HepG2 (cell line): ENCODE measurements at regions not wholly inside any gene's neighbourhood (a gene's known extent, or its start where the extent isn't known, plus 50 kb on each side); places are given as distances from the start of the nearest gene placed in this dataset.
"Not testable (repeated sequence)": the region's sequence is repeated elsewhere in the genome, so short reads cannot be mapped to it uniquely, and the experiment has no call there.

Experiments used
- AKNA ChIP-seq: sonication (generic); formaldehyde crosslinking; IDR thresholded peaks from 2 replicates; pipeline ENCODE4 v1.4.0; 2020; ENCODE audit warnings: missing genetic modification reagents, borderline replicate concordance
- CTCF ChIP-seq: sonication (generic); formaldehyde crosslinking; IDR thresholded peaks from 2 replicates; pipeline ENCODE4 v1.5.0; 2020; ENCODE audit warnings: mild to moderate bottlenecking, missing genetic modification reagents, moderate library complexity
- FOXM1 ChIP-seq: sonication (generic); formaldehyde crosslinking; IDR thresholded peaks from 2 replicates; pipeline ENCODE4 v1.5.0; 2020; ENCODE audit warnings: missing genetic modification reagents
- NFE2L1 ChIP-seq: sonication (generic); formaldehyde crosslinking; IDR thresholded peaks from 2 replicates; pipeline ENCODE4 v1.4.0; 2020; ENCODE audit warnings: missing genetic modification reagents, mild to moderate bottlenecking, borderline replicate concordance
- NR1H2 ChIP-seq: sonication (generic); formaldehyde crosslinking; IDR thresholded peaks from 2 replicates; pipeline ENCODE4 v1.8.1; 2022; ENCODE audit warnings: low read depth, missing genetic modification reagents, borderline replicate concordance
- PHF20 ChIP-seq: sonication (generic); formaldehyde crosslinking; IDR thresholded peaks from 2 replicates; pipeline ENCODE4 v1.5.0; 2020; ENCODE audit warnings: mild to moderate bottlenecking, missing genetic modification reagents
- POLR2AphosphoS5 ChIP-seq: IDR thresholded peaks from 2 replicates; pipeline ENCODE4 v1.6.1; 2012; ENCODE audit warnings: low read depth, low read length
- PREB ChIP-seq: sonication (generic); formaldehyde crosslinking; IDR thresholded peaks from 2 replicates; pipeline ENCODE4 v1.4.0; 2020; ENCODE audit warnings: missing genetic modification reagents
- SKI ChIP-seq: fragments of 450-650 bp; IDR thresholded peaks from one replicate; pipeline ENCODE4 v1.6.1; 2018; ENCODE audit warnings: mild to moderate bottlenecking; ENCODE audit not compliant: partially characterized antibody
- ZBTB26 ChIP-seq: IDR thresholded peaks from 2 replicates; pipeline ENCODE4 v1.6.1; 2016; ENCODE audit warnings: missing compliant biosample characterization, missing genetic modification reagents, borderline replicate concordance
- ZNF496 ChIP-seq: sonication (generic); formaldehyde crosslinking; IDR thresholded peaks from 2 replicates; pipeline ENCODE4 v1.8.1; 2023; ENCODE audit warnings: mild to moderate bottlenecking, moderate library complexity, missing genetic modification reagents; ENCODE audit not compliant: insufficient replicate concordance
- ZNF513 ChIP-seq: sonication (generic); formaldehyde crosslinking; conservative IDR thresholded peaks from 2 replicates; pipeline ENCODE4 v1.5.0; 2020; ENCODE audit warnings: missing genetic modification reagents

- TF ChIP-seq AKNA (CRISPR knock-in tag); NFE2L1 (CRISPR knock-in tag); CTCF (CRISPR knock-in tag); ZBTB26 (CRISPR knock-in tag); ZNF496 (CRISPR knock-in tag); SKI; PHF20 (CRISPR knock-in tag); PREB (CRISPR knock-in tag); POLR2AphosphoS5; FOXM1 (CRISPR knock-in tag); NR1H2 (CRISPR knock-in tag); ZNF513 (CRISPR knock-in tag): not testable (repeated sequence)
Measured at GRCh38 chr12:114600584-114600983, 83.4 kb downstream of the TBX3 start.
